Ectodermal cell (in vitro differentiated cells): ENCODE measurements at regions not wholly inside any gene's neighbourhood (a gene's known extent, or its start where the extent isn't known, plus 50 kb on each side); places are given as distances from the start of the nearest gene placed in this dataset.
"Not testable (repeated sequence)": the region's sequence is repeated elsewhere in the genome, so short reads cannot be mapped to it uniquely, and the experiment has no call there.

ENCODE experiments used
- H3K27ac ChIP-seq: 2 replicates; pipeline ENCODE4 v1.7.0; 2013; ENCODE audit warnings: mild to moderate bottlenecking, low read depth, low read length; ENCODE audit not compliant: insufficient read depth, poor library complexity, severe bottlenecking
- H3K27me3 ChIP-seq: 2 replicates; pipeline ENCODE4 v1.7.0; 2013; ENCODE audit warnings: mild to moderate bottlenecking, low read length; ENCODE audit not compliant: insufficient read depth, control insufficient read depth, poor library complexity, severe bottlenecking
- H3K36me3 ChIP-seq: one replicate; pipeline ENCODE4 v1.7.0; 2013; ENCODE audit warnings: low read length; ENCODE audit not compliant: control insufficient read depth, insufficient read depth
- H3K4me1 ChIP-seq: one replicate; pipeline ENCODE4 v1.7.0; 2013; ENCODE audit warnings: low read length; ENCODE audit not compliant: control insufficient read depth, insufficient read depth
- H3K4me3 ChIP-seq: 2 replicates; pipeline ENCODE4 v1.7.0; 2013; ENCODE audit warnings: low read depth, low read length, control low read depth; ENCODE audit not compliant: insufficient read depth
- H3K9me3 ChIP-seq: 2 replicates; pipeline ENCODE4 v1.7.0; 2013; ENCODE audit warnings: mild to moderate bottlenecking, low read length, moderate library complexity; ENCODE audit not compliant: control insufficient read depth
- WGBS, 2 experiments: methylation state at CpG; one replicate each; pipeline ENCODE4 v1.1.7; 2013; ENCODE audit warnings: missing lambda C conversion rate in 2 of 2; 5-methylcytosine and 5-hydroxymethylcytosine counted together

GRCh38 chr1:30371179-30371788, 352.1 kb downstream of the MATN1 start:
- peaks cover 6% of the 10 kb centered on the region for H3K4me1 ChIP-seq
- H3K4me3 ChIP-seq = no peak overlapping the region
- no peaks in the 10 kb centered on the region for H3K27me3 ChIP-seq
- no peaks in the 10 kb centered on the region for H3K36me3 ChIP-seq
- no peaks in the 10 kb centered on the region for H3K9me3 ChIP-seq
- H3K27ac ChIP-seq = no peak overlapping the region
- WGBS, 2 experiments = 85 to 86% methylated on average over 9 of the region's 9 CpGs

- H3K27ac ChIP-seq = no peak overlapping the region
- 85 to 87% methylated on average over 6 of the region's 6 CpGs for WGBS, 2 experiments
Observed at GRCh38 chr1:30368651-30369240, 354.6 kb downstream of the MATN1 start.

GRCh38 chr1:30366911-30367310, 356.5 kb downstream of the MATN1 start:
- 88 to 89% methylated on average over 5 of the region's 5 CpGs for WGBS, 2 experiments
- Histone ChIP-seq H3K27ac (no peak overlapping the region), H3K36me3 (no peaks in the 10 kb centered on the region), H3K4me1 (peaks cover 21% of the 10 kb centered on the region), H3K27me3 (no peaks in the 10 kb centered on the region), H3K4me3 (no peak overlapping the region), H3K9me3 (no peaks in the 10 kb centered on the region)

More at GRCh38 chr1:30368651-30369240, 354.6 kb downstream of the MATN1 start:
- Histone ChIP-seq H3K4me1 (peaks cover 6% of the 10 kb centered on the region), H3K9me3 (no peaks in the 10 kb centered on the region), H3K27me3 (no peaks in the 10 kb centered on the region), H3K36me3 (no peaks in the 10 kb centered on the region), H3K4me3 (no peak overlapping the region)

- H3K36me3 ChIP-seq = no peaks in the 10 kb centered on the region
- no peaks in the 10 kb centered on the region for H3K27me3 ChIP-seq
- 93 to 95% methylated on average over 2 to 3 of the region's 4 CpGs for WGBS, 2 experiments
- H3K4me3 ChIP-seq = no peak overlapping the region
- H3K4me1 ChIP-seq = peaks cover 15% of the 10 kb centered on the region
- H3K9me3 ChIP-seq = no peaks in the 10 kb centered on the region
- no peak overlapping the region for H3K27ac ChIP-seq
Observed at GRCh38 chr1:30366199-30366598, 357.2 kb downstream of the MATN1 start.

DNA sequence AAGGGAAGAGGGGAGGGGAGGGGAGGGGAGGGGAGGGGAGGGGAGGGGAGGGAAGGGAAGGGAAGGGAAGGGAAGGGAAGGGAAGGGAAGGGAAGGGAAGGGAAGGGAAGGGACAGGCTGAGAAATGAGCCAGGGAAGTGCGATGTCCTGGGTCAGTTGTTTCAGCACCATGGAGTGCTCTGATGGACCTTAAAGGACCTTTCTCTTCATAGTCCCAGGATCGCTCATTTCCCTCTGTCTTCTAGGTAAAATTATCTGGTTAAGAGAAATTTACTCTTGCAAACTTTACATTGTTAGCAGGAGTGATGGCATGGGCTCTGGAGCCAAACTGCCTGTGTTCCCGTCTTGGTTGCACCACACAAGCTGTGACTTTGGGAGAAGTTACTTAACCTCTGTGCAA, 357.8 kb downstream of the MATN1 start:
- H3K27ac ChIP-seq = no peak overlapping the region
- no peaks in the 10 kb centered on the region for H3K36me3 ChIP-seq
- peaks cover 15% of the 10 kb centered on the region for H3K4me1 ChIP-seq
- no peak overlapping the region for H3K4me3 ChIP-seq
- WGBS, 2 experiments = 76 to 86% methylated on average over 3 of the region's 3 CpGs
- H3K9me3 ChIP-seq = no peaks in the 10 kb centered on the region
- H3K27me3 ChIP-seq = no peaks in the 10 kb centered on the region

DNA sequence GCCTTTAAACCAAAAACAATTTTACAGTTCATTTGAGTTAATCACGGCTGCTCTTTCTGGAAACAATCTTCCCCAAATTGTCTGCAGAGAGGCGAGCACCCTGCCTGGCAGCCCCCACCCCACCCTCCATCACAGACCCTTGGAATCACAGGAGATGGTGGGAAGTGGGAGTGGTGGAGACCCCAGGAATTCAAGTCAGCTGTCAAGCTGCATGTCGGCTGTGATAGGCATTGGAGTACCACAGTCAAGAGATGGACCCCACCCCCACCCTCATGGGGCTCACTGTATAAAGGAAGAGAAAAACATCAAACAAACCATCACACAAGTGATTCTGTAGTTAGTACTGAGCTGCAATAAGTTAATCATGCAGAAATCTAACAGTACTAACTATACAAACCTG, 360.4 kb downstream of the MATN1 start:
- WGBS, 2 experiments = 46 to 61% methylated on average over 2 to 3 of the region's 3 CpGs
- no peaks in the 10 kb centered on the region for H3K36me3 ChIP-seq
- no peak overlapping the region for H3K27ac ChIP-seq
- peaks cover 23% of the 10 kb centered on the region for H3K4me1 ChIP-seq
- no peaks in the 10 kb centered on the region for H3K9me3 ChIP-seq
- no peak overlapping the region for H3K4me3 ChIP-seq
- H3K27me3 ChIP-seq = no peaks in the 10 kb centered on the region

DNA sequence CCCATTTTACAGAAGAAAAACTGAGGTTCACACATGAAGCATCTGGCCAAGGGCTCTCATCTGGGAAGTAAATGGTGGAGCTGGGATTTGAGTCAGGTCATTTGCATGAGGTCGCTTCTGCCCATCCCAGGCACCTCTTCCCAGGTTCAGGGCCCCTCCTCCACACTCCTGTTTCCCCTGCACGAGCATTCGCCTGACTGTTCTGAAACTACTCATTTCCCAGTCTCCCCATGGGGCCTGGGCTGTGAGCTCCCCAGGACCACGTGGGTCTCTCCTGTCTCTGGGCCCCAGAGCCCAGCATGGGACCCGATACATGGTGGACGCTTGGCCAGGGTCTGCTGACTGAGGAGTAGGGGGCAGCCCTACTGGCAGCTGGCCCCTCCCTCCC, 360.8 kb downstream of the MATN1 start:
- Histone ChIP-seq H3K27me3 (no peaks in the 10 kb centered on the region), H3K9me3 (no peaks in the 10 kb centered on the region), H3K4me1 (peaks cover 24% of the 10 kb centered on the region), H3K4me3 (no peak overlapping the region), H3K36me3 (no peaks in the 10 kb centered on the region), H3K27ac (no peak overlapping the region)
- WGBS, 2 experiments = 48 to 55% methylated on average over 6 of the region's 6 CpGs

DNA sequence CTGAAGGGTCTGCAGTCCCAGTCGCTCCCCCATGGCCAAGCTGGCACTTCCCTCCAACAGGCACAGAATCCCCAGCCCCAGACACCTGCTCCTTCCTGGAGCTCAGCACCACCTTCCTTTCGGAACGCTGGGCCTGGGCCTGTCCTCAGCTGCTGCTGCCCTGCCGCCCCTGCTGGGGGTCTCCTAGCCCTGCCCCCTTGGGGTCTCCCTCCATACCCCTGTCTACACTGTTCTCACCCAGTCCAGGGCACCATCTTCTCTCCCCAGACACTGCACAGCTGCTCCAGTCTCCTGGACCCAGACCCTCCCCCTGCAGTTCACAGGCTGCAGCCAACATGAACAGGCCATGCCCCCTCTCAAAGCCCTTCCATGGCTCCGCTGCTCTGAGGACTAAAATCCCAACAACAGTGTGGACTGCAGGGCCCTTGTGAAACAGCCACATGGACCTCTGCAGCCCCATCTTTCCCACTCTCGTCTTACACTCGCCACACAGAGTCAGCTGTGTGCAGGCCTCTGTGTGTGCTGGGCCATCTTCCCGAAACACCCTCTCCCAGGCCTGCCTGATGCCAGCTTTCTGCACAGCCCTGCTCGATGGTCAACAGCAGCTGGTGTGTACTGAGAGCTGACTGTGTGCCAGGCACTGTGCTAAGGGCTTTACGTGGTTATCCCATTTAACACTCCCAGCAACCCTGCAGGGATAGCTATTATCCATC, 361.3 kb downstream of the MATN1 start:
- H3K27ac ChIP-seq, H3K27me3 ChIP-seq, H3K4me3 ChIP-seq, H3K36me3 ChIP-seq, H3K9me3 ChIP-seq: not testable (repeated sequence)
- WGBS, 2 experiments = 73 to 74% methylated on average over 10 of the region's 10 CpGs
- peaks cover 24% of the 10 kb centered on the region for H3K4me1 ChIP-seq

- H3K4me3 ChIP-seq = no peak overlapping the region
- H3K9me3 ChIP-seq = no peaks in the 10 kb centered on the region
- H3K36me3 ChIP-seq = no peaks in the 10 kb centered on the region
- H3K27ac ChIP-seq = no peak overlapping the region
- H3K27me3 ChIP-seq = no peaks in the 10 kb centered on the region
- 76 to 78% methylated on average over 7 of the region's 7 CpGs for WGBS, 2 experiments
- H3K4me1 ChIP-seq = peaks cover 24% of the 10 kb centered on the region
Observed at GRCh38 chr1:30360753-30361152, 362.6 kb downstream of the MATN1 start.

- 95 to 96% methylated on average over 2 of the region's 2 CpGs for WGBS, 2 experiments
- no peaks in the 10 kb centered on the region for H3K9me3 ChIP-seq
- H3K4me3 ChIP-seq = no peak overlapping the region
- peaks cover 24% of the 10 kb centered on the region for H3K4me1 ChIP-seq
- H3K27me3 ChIP-seq = no peaks in the 10 kb centered on the region
- no peak overlapping the region for H3K27ac ChIP-seq
- H3K36me3 ChIP-seq = no peaks in the 10 kb centered on the region
Observed at GRCh38 chr1:30360281-30360680, 363.1 kb downstream of the MATN1 start.
